HepG2 (cell line): ENCODE measurements at regions not wholly inside any gene's neighbourhood (a gene's known extent, or its start where the extent isn't known, plus 50 kb on each side); places are given as distances from the start of the nearest gene placed in this dataset.

ENCODE experiments used
- ZNF142 ChIP-seq: sonication (generic); formaldehyde crosslinking; IDR thresholded peaks from 2 replicates; pipeline ENCODE4 v1.4.0; 2020; ENCODE audit warnings: missing genetic modification reagents
- TF ChIP-seq, protein P1 (sequence below), 2 experiments: fragments of 450-650 bp in 1 of 2; sonication (generic) in 1 of 2; formaldehyde crosslinking; IDR thresholded peaks; 2 replicates each; pipeline versions ENCODE4 v1.5.0 to v1.8.0; 2020 to 2022; ENCODE audit warnings: mild to moderate bottlenecking in 1 of 2, missing genetic modification reagents in 1 of 2
- TF ChIP-seq, protein P2 (sequence below): sonication (generic); formaldehyde crosslinking; IDR thresholded peaks from 2 replicates; pipeline ENCODE4 v1.9.0; 2021; ENCODE audit warnings: mild to moderate bottlenecking, missing genetic modification reagents
- TF ChIP-seq, protein P3 (sequence below): sonication (generic); formaldehyde crosslinking; IDR thresholded peaks from 2 replicates; pipeline ENCODE4 v1.5.1; 2020; ENCODE audit warnings: mild to moderate bottlenecking, missing genetic modification reagents, moderate library complexity

DNA sequence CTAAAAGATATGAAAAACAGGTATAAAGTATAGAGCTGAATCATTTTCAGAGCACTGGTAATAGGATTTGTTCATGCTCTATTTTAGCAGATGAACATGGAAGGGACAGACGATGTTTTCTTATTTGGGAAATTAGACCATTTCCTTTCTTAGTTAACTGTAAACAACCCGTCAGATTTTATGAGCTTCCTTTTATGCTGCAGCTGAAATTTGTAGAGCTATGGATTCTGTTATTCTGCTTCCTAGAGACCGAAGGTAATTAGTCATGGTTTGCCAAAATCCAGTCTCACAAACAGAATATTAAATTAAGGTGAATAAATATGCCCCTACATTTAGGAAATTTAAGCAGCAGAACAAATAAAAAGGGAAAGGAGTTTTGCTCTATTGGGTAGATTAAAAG is 180.2 kb upstream of the SYT1 start (continued):
- no peak for TF ChIP-seq ZNF142 (CRISPR knock-in tag)
- TF ChIP-seq, protein P1, sequence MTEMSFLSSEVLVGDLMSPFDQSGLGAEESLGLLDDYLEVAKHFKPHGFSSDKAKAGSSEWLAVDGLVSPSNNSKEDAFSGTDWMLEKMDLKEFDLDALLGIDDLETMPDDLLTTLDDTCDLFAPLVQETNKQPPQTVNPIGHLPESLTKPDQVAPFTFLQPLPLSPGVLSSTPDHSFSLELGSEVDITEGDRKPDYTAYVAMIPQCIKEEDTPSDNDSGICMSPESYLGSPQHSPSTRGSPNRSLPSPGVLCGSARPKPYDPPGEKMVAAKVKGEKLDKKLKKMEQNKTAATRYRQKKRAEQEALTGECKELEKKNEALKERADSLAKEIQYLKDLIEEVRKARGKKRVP (CRISPR knock-in tag; IDR thresholded peaks at IDR 0.05) = no peak
- TF ChIP-seq, protein P2, sequence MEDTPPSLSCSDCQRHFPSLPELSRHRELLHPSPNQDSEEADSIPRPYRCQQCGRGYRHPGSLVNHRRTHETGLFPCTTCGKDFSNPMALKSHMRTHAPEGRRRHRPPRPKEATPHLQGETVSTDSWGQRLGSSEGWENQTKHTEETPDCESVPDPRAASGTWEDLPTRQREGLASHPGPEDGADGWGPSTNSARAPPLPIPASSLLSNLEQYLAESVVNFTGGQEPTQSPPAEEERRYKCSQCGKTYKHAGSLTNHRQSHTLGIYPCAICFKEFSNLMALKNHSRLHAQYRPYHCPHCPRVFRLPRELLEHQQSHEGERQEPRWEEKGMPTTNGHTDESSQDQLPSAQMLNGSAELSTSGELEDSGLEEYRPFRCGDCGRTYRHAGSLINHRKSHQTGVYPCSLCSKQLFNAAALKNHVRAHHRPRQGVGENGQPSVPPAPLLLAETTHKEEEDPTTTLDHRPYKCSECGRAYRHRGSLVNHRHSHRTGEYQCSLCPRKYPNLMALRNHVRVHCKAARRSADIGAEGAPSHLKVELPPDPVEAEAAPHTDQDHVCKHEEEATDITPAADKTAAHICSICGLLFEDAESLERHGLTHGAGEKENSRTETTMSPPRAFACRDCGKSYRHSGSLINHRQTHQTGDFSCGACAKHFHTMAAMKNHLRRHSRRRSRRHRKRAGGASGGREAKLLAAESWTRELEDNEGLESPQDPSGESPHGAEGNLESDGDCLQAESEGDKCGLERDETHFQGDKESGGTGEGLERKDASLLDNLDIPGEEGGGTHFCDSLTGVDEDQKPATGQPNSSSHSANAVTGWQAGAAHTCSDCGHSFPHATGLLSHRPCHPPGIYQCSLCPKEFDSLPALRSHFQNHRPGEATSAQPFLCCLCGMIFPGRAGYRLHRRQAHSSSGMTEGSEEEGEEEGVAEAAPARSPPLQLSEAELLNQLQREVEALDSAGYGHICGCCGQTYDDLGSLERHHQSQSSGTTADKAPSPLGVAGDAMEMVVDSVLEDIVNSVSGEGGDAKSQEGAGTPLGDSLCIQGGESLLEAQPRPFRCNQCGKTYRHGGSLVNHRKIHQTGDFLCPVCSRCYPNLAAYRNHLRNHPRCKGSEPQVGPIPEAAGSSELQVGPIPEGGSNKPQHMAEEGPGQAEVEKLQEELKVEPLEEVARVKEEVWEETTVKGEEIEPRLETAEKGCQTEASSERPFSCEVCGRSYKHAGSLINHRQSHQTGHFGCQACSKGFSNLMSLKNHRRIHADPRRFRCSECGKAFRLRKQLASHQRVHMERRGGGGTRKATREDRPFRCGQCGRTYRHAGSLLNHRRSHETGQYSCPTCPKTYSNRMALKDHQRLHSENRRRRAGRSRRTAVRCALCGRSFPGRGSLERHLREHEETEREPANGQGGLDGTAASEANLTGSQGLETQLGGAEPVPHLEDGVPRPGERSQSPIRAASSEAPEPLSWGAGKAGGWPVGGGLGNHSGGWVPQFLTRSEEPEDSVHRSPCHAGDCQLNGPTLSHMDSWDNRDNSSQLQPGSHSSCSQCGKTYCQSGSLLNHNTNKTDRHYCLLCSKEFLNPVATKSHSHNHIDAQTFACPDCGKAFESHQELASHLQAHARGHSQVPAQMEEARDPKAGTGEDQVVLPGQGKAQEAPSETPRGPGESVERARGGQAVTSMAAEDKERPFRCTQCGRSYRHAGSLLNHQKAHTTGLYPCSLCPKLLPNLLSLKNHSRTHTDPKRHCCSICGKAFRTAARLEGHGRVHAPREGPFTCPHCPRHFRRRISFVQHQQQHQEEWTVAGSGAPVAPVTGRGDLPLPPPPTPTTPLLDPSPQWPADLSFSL (CRISPR knock-in tag) = no peak
- TF ChIP-seq, protein P3, sequence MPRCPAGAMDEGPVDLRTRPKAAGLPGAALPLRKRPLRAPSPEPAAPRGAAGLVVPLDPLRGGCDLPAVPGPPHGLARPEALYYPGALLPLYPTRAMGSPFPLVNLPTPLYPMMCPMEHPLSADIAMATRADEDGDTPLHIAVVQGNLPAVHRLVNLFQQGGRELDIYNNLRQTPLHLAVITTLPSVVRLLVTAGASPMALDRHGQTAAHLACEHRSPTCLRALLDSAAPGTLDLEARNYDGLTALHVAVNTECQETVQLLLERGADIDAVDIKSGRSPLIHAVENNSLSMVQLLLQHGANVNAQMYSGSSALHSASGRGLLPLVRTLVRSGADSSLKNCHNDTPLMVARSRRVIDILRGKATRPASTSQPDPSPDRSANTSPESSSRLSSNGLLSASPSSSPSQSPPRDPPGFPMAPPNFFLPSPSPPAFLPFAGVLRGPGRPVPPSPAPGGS (CRISPR knock-in tag) = no peak
